HG03432 (cell line): ENCODE measurements at regions not wholly inside any gene's neighbourhood (a gene's known extent, or its start where the extent isn't known, plus 50 kb on each side); places are given as distances from the start of the nearest gene placed in this dataset.

Experiments
- ATAC-seq: cut with Tn5 transposase; IDR thresholded peaks from one replicate; pipeline ENCODE4 v1.9.1; 2021; ENCODE audit warnings: mild to moderate bottlenecking, moderate library complexity; ENCODE audit not compliant: unreplicated experiment

DNA sequence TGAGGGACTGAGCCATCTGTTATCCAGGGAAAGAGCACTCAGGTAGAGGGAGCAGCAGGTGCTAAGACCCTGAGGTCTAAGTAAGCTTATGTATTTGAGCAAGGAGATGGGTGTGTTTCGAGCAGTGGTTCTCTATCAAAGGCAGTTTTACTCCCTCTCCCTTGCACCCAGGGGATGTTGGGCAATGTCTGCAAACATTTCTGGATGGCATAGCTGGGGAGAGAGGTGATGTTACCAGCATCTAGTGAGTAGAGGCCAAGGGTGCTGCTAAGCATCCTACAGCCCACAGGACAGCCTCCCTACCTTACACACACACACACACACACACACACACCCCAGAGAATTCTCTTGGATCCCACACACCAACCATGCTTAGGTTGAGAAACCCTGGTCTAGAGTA, 221.0 kb upstream of the PWP1 start:
- no peak for ATAC-seq

DNA sequence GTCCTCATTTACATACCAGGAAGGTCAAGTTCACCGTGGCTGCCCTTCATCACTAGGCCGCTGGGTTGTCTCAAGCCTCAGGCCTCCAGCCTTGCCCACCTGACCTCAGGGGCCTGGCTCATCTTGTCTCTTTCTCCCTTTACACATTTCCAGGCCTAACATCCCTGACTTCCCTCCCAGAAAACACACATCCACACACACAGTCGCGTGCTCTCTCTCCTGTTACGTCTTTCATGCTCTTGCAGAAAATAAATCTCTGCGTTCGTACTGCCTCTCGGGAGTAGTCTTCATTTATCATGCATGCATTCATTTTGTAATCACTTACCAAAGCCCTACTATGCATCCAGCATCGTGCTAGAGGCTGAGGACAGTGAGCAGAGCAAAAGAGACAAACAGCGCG, 220.0 kb upstream of the PWP1 start:
- no peak for ATAC-seq

DNA sequence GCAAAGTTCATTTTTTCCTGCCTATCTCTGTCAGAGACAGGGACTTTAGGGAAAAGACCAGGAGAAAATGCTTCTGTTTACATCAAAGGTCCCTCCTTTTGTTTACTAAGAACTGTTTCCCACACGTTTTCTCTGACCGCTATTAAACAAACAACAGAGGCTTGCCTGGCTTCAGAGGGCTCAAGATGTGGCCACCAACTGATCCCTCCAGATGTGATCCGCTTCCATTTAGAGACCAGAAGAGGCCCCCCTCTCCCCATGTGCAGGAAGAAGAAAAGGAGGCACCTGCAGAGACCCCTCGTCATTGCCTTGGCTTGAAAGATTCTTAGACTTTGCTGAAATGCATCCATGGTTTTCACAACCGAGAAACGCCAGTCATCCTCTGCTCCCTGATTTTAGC, 217.9 kb upstream of the PWP1 start:
- no peak for ATAC-seq

DNA sequence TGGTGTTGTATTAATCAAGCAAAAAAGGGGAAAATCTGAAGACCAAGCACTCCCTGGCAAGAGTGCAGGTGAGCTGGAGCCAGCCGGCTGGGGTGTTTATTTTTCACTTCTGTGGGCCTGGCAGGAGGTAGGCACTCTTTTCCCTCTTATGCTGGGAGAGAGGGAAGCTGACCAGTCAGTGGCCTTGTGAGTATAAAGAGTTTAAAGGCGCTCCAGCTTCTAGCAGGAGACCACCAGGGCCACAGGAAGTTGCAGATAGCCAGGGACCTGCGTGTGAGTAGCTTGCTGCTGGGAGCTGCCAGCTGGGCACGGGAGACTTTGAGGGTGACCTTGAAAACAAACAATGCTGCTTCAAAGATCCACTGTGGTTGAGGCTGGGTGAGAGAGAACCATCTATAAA, 217.4 kb upstream of the PWP1 start:
- ATAC-seq = no peak

DNA sequence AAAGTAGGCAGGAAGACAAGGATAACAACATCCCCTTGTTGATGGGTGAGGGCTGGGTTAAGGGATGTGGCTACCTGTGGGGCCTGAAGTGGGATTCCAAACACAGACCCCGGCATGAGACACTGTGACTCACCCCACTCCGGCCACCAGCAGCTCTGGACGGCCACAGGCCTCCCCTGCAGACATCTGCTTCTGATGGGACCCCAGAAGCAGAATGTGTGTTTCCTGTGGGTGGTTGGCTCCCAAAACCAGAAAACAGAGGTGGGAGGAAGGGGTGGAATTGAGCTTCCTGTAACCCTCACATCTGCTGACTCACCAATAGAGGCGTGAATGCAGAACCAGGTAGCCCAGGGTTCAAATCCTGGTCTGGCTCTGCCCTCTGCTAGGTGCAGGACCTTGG, 216.6 kb upstream of the PWP1 start:
- no peak for ATAC-seq

DNA sequence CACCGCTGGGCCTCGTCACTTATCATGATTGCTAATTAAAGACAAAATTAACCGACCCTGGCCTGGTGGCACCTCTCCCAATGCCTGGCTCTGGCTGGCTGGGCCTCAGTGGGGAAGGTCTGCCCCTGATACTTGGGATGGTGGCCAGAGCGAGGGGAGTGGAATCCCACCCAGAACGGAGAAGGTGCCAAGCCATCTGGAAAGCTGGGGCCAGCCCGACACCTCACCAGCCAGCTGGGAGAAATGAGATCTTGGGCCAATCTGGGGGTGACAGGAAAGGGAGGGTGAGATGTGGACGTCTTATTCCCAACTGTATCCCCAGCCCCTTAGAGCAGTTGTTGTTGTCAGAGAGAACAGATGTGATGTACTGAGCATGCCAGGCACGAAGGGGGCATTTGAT, 215.0 kb upstream of the PWP1 start:
- ATAC-seq = no peak

DNA sequence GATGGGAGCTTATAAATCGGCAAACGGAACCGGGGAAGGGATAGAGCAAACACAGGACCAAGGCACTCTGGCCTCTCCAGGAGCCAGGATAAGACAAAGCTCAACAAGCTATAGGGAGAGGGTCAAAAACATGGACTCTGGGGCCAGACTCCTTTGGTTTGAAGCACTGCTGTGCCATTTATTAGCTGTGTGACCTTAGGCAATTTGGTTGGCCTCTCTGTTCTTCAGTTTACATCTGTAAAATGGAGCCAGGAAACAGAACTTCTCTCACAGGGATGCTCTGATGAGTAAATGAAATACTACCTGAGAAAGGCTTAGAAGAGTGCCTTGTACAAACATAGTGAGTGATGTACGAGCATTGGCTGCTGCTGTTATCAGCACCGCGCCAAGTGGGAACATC, 213.3 kb upstream of the PWP1 start:
- no peak for ATAC-seq

DNA sequence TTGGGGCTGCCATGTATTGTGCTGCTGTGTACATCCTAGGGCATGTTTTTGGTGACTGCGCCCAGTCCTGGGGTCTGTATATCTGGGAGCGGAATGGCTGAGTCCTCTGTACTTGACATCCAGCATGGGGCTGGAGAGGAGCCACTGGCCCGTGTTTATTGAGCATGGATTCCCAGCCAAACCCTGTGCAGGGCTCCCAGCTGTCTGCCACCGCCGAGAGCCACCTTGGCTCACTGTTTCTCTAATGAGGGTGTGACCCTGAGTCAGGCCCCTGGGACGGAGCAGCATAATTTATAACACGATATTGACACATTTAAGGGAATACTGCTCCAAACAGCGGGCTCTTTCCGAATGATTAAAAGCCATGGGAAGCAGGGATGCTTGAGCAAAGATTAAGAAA, 211.5 kb upstream of the PWP1 start:
- no peak for ATAC-seq

DNA sequence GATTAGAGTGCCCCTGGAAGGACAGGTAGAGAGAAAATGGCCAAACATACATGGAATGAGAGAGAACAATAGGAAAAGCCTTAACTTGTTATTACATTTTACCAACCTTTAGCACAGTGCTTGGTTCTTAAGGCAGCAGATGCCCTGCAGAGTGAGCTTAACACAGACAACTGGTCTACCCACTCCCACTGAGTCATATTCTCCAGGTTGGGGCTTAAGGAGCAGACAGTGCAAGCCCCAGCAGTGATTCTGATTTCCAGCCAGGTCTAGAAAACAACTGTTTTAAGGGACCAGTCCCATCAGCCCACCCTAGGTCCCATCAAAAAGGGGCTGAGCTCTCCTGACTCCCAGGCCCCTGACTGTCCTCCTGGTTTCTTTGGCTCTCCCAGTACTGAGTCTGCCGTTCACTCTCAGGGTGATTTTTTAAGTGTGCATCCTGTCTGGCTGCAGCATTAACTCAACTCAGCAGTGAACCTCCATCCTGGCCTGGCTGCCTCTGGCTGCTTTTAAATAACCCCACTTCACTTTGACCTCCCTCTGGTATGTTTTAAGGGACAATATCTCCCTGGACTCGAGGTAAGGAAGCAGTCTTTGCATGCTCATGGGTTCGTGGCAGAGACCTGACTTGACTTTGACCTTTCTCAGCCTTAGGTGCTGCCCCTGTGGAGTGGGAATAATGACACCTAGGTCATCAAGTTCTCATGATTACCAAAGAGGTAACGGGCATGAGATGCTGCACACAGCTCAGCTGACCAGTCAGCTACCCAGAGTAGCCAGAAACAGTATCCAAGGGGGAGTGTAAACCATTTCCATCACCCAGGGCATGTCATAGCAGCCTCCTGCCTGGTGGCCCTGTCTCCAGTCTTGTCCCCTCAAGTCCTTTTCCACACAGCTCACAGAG, 210.7 kb upstream of the PWP1 start:
- ATAC-seq = no peak

DNA sequence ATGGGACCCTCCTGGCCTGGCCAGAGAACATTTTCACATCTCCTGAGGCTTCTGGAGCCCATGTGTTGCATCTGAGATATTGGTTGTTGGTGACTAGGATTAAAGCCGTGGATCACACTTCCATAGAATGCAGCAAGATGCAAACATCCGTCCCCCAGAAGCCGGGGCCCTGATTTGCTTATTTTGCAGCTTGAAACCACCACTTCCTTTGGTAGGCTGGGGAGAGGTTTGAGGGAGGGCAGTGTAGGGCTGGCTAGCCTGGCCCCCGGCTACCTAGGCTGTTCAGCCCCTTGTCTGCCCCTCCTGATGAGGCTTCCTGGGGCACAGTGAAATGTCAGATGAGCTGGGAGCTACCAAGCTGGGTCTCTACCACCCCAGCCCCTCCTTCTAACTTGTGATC, 209.7 kb upstream of the PWP1 start:
- ATAC-seq = no peak

DNA sequence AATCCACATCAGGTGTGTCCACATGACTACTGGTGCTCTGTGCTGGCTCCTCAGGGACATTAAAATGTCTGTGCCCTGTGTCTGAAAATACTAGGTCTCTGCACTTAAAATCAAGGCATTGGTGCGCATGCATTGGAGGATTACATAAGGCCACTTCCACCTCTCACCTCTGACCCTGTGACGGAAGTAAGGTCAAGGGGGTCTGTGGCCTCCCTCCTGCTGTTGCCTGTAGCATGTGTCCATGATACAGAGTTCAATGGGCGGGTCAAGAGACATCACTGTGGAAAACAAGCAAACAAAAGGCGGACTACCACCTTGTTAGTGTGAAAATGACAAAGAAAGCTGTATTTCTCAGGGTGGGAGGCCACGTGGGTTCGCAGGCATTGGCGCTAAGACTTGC, 208.6 kb upstream of the PWP1 start:
- no peak for ATAC-seq

DNA sequence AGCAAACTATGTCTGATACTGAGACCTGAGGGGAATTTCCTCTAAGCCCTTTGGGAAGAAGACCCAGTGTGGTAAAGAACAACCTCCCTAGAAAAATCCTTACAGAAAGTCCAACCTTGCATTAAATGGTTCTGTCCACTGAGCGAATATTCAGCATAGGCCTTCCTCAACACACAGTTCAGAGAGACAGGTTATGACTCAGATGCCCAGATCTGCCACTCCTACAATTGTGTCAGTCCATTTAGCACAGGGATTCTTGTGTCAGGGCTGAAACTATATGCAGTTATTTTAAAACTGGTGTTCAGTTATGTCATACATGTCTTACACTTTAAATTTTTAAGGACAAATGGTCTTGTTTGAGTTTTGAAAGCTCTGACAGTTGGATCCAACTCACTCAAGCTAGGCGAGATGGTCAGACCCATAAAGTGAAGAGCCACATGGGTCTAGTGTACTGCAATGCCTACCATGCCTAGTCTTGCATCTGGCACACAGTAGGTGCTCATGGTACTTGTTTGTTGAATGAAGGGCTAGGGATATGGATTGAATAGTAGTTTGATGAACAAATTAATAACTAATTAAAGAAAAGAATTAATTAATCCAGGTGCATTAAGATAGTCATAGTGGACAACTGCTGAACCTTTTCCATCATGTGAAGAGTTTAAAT, 207.5 kb upstream of the PWP1 start:
- ATAC-seq = no peak

DNA sequence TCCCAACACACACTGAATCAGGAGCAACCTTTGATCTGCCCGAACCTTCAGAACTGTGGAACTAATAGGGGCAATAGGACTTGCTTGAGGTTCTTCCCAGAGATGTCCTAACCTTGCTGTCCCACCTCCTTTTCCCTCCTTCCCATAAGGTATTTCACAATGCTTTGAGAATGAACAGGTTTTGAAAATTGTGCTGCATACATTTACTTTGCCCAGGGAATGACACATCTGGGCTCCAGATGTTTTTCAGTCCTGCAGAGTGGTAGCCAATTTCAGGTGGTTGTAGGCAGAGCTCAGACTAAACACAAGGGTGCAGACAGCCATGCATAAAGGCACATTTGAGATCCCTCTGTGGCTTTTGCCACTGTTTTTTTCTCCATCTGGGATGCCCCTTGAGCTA, 206.7 kb upstream of the PWP1 start:
- ATAC-seq = no peak

DNA sequence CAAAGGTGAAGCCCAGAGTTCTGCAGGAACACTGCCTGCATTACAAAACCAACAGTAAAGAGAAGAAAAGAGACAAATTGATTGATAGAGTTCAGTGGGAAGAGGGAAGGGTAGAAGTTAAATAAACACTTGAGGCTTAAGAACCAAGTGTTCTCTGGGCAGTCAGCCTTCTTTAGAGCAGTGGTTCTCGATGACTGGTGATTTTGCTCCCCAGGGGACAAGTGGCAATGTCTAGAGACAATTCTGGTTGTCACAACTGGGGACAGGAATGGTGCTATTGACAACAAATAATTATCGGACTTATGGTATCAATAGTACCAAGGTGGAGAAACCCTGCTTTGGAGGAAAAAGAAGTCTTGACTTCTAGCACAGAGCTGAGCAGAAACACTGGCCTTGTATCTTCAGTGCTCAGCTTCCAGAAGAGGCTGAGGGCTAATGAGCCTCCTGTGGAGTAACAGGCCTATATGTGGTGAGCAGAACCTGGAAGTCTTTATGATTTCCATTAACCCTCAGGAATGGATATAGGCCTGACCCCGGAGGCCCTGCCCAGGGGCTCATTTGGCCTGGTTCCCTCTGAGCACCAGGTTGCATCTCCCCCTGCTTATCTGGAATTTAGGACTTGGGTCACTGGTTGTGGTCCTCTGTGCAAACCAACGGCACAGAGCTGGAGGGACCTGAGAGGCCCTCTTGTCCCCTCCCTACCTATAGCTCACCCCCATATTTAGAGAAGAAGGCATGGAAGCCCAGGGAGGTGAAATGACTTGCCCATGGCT, 204.6 kb upstream of the PWP1 start:
- no peak for ATAC-seq

DNA sequence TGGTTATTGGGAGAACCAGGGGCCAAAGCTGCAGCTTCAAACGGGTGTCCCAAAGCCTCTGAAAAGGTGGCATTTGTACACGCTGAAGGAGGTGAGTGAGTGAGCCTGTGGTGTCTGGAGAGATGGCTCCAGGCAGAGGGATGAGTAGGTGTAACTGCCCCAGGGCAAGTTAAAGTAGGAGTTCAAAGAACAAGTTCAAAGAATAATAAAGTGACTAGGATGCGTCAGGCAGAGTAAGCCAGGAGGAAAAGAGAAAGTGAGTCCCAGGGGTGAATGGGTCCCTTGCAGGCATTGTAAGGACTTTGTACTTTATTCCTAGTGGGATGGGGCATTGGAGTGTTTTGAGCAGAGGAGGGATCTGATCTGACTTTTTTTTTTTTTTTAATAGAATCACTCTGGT, 201.4 kb upstream of the PWP1 start:
- no peak for ATAC-seq

DNA sequence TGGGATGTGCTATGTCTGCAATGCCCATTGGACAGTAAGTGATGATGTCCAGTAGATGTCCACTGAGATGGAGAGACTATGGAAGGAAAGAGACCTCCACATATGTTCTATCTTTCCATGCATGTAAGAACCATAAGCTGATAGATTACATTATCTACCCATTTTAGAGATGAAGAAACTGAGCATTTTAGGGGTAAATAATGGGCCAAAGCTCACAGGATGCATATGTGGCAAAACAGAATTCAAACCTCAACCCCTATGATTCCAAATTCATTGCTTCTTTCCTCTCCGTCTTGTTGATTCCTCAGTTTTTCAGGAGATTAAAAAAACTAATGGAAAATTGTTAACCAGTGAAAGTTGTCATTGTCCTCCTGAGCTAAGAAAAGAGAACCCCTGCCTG, 200.7 kb upstream of the PWP1 start:
- ATAC-seq = no peak

DNA sequence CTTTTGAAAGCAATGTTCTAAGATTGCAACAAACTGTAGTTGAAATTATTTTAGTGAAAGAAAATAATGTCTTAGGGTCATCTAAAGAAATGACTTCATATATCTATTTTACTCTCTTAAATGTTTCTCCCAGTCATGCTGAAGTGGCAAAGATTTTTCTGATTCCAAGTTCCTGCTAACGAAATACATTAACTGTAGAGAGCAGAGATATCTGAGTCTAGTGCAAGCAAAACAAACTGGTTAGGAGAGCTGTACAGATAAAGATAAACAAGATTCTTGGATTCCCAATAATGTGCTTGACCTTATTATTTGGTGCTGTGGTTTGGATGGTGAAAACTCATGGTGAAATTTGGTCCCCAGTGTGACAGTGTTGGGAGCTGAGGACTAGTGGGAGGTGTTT, 199.9 kb upstream of the PWP1 start:
- no peak for ATAC-seq

DNA sequence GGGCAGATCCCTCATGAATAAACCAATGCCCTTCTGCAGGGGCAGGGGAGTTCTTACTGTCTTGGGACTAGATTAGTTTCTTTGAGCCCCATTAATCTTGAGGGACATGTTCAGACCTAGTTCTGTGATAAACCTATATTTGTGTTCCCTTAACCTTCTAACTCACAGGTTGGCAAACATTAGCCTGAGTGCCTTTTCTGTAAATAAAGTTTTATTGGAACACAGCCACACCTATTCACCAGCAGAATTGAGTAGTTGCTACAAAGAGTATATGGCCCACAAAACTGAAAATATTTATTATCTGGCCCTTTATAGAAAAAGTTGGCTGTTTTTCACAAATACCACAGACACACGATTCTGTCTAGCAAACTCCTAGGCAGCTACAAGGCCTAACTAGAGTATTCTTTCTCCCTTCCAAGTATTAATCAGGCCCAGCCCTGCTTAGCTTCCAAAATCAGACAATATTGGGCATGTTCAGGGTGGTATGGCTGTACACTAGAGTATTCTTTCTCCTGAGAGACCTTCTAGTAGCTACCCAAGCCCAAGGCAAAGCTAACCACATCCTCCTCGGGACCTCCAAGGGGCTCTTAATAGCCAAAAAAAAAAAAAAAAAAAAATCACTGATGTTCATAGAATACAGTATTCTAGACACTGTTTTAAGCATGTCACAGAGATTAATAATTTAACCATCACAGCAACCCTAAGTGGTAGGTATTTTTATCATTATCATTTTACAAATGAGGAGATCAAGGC, 199.3 kb upstream of the PWP1 start:
- no peak for ATAC-seq

DNA sequence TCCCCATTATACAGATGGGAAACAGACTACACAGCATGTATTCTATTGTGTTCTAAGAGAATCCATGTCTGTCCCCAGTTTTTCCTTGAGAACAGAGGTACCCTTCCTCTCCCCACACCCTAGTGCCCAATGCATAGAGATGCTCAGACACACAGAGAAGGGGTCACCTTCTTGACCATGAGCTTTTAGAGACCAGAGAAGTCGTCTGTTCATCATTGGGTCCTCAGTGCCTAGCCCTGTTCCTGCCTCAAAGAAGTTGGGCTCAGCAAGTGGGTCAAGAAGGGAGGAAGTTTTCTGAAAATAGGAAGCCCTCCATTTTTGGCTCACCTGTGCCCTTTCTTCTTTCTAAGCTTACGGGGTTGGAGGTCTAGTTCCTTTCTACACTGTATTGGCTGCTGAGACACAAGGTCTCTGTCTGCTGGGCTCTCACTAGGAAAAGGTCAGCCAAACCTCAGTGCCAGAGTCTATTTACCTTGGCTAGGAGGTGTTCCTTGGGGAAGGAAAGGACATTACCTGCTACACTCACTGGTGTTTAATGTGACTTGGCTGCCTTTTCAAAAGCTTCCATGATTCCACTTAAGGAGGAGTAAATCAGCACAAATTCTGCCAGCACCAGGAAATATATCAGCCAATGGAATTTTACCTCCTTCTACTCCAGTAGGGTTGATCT, 198.5 kb upstream of the PWP1 start:
- ATAC-seq = no peak

DNA sequence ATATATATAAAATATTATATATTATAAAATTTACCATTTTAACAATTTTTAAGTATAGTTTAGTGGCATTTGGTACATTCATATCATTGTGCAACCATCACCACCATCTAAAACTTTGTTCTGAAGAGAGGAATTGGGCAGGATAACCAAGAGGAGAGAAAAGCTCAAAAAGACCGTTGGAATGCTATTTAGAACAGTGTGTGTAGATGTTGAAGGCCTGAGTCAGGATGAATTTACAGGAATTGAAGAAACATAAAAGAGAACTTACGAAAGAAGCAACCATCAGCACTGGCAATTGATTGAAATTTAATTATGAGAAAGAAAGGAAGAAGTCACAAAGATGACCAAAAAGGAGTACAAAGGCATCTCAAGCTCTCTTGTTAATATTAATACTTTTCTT, 196.9 kb upstream of the PWP1 start:
- ATAC-seq = no peak

DNA sequence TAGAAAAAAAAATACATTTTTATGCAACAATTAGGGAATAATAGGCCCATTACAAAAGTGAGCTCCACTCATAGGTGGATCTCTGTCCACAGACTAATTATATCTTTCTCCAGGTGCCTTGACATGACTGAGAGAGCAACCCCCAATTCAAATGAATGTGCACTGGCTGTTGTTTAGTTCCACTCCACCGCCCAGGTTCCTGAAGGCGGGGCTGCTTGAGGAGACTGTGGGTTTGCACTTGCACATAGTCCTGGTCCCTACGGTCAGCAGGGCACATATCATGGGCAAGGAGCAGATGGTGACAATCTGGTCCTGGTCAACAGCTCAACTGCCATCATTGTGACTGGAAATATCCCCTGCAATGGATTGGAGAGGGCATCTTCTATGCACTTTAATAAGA, 195.6 kb upstream of the PWP1 start:
- no peak for ATAC-seq
